GM12892 (cell line): ENCODE measurements at regions not wholly inside any gene's neighbourhood (a gene's known extent, or its start where the extent isn't known, plus 50 kb on each side); places are given as distances from the start of the nearest gene placed in this dataset.

Experiments
- POLR2A ChIP-seq: IDR thresholded peaks from 2 replicates; pipeline ENCODE4 v1.6.1; 2011; ENCODE audit warnings: low read depth, low read length, control low read depth
- POLR2AphosphoS5 ChIP-seq: IDR thresholded peaks from 2 replicates; pipeline ENCODE4 v1.6.1; 2011; ENCODE audit warnings: low read depth, low read length, control low read depth
- TAF1 ChIP-seq: IDR thresholded peaks from 2 replicates; pipeline ENCODE4 v1.6.1; 2011; ENCODE audit warnings: low read depth, mild to moderate bottlenecking, control low read depth, low read length, borderline replicate concordance

DNA sequence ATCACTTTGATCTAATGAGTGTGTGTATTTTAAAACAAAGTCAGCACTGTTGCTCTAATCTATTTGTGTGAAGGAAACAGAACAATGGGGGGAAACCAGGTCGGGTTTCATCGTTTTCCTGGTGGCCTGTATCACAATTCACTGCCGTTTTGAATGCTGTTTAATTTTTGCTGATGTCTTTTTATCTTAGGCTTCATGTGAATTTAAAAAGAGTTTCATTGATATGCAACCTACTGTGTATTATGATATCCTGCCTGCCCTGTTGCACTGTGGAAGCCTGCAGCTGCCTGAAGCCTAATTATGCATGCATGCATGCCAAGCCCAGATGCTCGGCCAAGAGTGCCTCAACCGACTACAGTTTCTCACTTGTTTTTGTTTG is 307.5 kb downstream of the ZNF608 start:
- TF ChIP-seq POLR2A (no peak), POLR2AphosphoS5 (no peak), TAF1 (no peak)
